Ecto neural progenitor cell (in vitro differentiated cells): ENCODE measurements at regions not wholly inside any gene's neighbourhood (a gene's known extent, or its start where the extent isn't known, plus 50 kb on each side); places are given as distances from the start of the nearest gene placed in this dataset.
"Not testable (repeated sequence)": the region's sequence is repeated elsewhere in the genome, so short reads cannot be mapped to it uniquely, and the experiment has no call there.

Experiments
- DNase-seq: peaks from one replicate; pipeline ENCODE4 v3.0.0-alpha.2; 2018; ENCODE audit warnings: low spot score

DNA sequence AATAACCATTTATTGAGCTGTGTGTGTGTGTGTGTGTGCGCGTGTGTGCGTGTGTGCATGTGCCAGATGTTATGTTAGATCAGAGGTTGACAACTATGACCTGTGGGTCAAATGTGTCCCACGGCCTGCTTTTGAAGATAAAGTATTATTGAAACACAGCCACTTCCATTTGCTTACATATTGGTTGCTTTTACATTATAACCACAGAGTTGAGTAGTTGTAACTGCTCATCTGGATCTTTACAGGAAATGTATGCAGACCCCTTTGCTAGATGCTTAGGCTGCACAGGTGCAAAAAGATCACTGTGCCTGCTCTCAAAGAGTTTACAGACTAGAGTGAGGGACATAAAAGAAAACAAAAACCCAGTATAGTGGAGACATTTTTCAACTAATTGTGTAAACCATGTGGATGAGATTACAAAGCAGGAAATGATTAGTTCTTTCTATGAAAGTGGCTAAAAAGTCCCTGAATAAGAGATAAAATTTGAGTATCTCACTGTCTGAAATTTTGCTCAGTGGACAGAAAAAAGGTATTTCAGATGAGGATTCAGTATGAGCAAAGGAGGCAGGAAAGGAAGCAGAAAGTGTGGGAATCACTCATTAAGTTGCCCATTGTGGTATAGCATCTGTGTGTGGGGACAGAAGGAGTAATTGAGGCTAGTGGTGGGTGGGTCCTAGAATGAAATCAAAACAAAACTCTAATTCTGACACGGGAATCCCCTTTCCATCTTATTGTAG, 188.4 kb downstream of the PAH start:
- DNase-seq: no peak

DNA sequence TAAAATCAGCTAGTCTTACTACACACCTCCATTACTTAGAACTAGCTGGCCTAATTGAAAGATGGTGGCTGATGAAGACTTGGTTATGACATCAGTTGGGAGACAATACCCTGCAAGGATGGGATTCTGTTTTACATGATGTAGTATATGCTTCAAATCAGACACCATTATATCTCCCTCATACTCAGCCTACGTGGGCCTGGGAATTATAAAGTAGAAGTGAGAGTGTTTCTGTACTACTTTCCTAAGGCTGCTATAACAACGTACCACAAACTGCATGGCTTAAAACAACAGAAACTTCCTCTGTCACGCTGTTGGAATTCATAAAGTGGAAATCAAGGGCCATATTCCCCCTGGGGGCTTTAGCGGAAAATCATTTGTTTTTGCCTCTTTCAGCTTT, 190.4 kb downstream of the PAH start:
- DNase-seq: no peak

DNA sequence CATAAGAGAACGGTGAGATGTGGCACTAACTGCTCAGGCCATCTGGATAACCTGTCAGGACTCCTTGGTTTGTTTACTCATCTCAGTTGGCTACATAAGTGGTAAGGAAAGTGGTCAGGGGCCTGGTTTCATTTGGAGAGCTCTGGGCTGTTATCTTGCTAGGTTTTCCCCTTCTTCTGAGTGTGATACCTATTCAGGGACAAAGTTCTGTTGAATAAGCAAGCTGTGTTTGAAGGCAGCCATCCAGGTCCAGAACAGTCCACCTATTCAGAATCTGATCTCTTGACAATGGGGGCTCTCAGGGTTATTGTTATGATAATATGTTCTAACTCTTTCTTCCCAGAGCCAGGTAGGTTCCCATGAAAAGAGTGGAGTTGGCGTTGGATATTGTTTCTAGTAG, 194.9 kb downstream of the PAH start:
- no peak for DNase-seq

DNA sequence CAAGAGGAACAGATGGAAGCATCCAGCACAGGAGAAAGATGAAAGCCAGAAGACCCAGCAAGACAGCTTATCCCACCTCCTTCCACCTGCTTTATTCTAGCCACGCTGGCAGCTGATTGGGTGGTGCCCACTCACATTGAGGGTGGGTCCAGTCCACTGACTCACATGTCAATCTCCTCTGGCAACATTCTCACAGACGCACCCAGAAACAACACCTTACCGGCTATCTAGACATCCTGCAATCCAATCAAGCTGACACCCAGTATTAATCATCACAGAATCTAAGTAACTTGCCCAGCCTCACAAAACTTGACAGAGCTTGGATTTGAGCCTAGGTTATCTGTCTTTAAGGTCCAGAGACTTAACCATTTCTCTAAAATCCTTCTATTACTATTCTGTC, 208.9 kb downstream of the PAH start:
- DNase-seq: no peak

DNA sequence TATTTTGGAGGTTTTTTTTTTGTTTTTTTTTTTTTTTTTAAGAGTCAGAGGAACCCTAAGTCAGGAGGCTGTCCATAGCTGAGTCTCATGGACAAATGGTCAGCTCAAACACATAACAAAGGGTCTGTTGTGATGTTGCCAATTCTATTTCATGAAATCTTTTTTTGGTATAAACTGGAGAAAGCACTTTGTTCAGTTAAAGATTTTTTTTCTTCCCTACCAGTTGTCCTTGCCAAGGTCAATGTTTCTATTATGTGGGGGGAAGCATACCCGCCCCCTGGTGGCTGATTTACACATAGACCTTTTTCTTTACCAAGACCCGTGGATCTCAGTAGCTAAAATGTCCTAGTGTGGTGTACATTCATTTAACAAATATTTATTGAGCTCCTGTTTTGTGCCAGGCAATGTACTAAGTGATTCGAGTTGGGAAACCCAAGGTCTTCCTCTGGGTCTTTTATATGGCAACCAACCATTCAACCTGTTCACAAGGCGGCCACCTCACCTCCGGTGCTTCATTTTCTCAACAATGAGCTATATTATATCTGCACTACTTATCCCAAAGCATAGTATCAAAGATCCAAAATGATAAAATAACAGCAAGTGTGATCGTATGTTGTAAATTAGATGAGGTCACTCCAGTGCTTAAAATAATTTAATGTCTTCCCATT, 214.5 kb downstream of the PAH start:
- DNase-seq: no peak

DNA sequence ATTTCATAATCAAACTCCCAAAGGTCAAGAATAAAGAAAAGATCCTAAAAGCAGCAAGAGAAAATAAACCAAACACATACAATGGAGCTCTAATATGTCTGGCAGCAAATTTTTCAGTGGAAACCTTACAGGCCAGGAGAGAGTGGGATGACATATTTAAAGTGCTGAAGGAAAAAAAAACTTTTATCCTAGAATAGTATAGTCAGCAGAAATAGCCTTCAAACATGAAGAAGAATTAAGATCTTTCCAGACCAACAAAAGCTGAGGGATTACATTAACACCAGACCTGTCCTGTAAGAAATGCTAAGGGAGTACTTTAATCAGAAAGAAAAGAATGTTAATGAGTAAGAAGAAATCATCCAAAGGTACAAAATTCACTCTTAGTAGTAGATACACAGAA, 215.7 kb upstream of the IGF1 start:
- no peak for DNase-seq

DNA sequence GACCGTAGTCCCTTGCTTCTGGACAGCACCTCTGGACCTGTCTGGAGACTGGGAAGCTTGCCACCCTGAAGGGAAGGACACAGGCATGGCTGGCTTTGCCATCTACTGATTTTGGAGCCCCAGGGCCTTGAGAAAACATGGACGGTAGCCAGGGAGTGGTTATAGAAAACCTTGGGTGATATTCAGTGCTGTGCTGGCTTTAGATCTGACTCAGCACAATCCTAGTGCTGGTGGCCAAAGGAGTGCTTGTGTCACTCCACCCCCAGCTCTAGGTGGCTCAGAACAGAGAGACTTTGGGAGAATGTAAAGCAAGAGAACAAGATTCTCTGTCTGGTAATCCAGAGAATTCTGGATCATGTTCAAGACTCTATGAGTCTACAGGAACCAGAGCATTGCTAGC, 214.5 kb upstream of the IGF1 start:
- DNase-seq: no peak

DNA sequence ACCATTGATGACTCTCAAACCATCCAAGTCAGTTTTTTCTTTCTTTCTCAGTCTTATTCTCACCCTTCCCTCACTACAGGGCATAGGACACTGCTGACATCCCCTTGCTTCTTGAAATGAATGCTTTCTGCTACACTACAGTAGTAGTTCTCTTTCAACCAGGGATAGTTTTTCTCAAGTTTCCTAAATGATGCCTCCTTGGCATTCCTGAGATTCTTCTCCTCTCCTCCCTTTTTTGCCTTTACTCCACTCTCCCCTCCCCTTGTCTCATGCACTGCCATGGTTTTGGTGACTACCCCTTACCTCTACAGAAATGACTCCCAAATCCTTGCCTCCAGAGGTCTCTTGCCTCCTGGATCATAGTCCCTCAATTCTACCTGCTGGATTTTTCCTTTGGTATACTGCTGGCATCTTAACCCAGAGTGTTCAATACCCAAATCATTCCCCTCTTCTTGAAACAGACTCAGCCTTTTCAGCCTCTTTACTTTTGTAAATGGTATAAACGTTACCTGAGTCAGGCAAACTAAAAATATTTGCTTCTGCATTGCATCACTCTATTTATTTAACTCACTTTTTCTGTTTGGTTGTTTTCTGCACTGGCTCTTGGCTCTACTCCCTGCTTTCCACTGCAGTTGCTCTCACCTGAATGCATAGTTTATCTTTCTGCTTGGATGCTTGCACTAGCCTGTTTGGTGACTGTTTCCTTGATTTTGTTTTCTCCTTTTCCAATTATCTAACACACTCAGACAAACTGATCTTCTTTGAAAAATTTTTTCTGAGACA, 211.6 kb upstream of the IGF1 start:
- no peak for DNase-seq

DNA sequence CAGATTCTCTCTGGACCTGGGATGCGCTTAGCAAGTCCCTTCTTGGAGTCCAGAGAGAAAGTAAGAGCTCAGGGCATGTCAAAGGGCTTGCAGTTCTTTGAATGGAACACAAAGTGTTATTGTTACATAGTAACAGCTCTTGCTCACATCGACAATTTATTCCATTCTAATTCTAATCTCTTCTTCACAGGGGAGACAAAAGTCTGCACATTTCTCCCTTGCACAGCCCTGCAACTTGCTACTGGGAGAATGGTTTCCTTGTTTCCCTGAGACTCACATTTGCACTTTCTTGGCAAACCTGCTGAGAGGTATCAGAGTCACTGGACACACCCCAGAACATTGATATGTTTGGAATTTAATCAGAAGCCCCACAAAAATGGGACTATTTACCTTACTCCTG, 209.9 kb upstream of the IGF1 start:
- no peak for DNase-seq

DNA sequence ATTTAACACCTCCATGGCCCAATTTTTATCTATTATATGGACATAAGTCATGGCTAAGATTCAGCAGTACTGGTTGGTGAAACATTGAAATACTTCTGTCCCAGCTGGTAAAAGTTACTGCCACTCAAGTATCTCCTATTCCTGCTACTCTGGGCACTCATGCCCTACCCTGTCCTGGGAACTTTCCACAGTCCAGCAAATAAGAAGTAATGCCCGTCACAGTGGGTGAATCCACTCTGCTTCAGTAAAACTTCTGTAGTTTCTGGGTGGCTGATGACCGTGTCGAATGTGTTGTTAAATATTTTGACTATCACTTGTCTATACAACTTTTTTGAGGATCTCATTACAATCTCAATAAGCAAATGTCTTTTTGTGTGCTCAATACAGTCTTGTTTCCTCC, 209.3 kb upstream of the IGF1 start:
- DNase-seq: no peak

DNA sequence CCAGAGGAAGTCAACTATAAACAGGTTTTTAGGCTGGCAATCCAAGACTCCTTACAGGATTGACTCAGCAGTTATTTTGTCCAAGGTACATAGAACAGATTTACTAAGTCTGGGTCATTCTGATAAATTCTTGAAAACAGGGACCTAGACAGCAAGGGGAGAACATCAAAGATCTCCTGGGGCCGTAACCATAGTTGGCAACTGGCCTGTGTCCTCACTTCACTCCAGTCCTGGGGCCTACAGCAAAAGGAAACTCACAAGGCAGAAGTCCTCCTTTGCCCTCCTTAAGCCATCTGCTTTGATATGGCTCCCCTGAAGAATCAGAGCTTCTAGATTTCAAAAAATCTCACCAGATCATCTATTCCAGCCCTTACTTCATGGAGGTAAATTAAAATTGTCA, 207.2 kb upstream of the IGF1 start:
- no peak for DNase-seq

DNA sequence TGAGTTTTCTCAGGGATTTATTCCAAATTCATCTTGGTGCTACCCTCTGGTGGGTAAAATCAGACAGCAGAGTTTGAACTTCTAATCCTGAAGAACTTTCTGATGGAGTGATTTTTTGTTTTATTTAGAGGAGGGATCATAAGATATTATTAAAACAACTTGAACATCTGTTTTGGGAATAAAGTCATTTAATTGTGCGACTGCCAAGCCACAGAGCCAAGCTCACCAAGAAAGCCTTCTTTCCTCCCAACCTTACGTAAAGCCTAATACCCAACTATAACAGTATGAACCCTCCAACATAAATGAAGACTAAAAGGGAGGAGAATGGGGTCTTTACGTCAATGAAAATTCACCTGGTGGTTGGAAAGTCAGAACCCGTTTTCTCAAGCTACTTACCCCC, 205.5 kb upstream of the IGF1 start:
- no peak for DNase-seq

DNA sequence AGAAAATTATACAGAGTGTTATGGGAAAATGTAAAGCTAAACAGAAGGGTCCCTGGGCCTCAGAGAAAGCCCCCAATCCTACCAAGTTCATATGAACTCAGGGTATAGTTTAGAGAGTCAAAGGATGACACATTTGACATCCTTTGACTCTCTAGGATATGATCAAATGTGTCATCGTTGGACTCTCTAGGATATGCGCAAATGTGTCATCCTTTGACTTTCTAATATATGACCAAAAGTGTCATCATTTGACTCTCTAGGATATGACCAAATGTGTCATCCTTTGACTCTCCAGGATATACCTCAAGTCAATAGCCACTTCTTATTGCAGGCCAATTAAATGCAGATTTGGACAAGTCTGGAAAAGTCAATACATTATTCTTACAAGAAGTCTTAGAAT, 204.8 kb upstream of the IGF1 start:
- no peak for DNase-seq

DNA sequence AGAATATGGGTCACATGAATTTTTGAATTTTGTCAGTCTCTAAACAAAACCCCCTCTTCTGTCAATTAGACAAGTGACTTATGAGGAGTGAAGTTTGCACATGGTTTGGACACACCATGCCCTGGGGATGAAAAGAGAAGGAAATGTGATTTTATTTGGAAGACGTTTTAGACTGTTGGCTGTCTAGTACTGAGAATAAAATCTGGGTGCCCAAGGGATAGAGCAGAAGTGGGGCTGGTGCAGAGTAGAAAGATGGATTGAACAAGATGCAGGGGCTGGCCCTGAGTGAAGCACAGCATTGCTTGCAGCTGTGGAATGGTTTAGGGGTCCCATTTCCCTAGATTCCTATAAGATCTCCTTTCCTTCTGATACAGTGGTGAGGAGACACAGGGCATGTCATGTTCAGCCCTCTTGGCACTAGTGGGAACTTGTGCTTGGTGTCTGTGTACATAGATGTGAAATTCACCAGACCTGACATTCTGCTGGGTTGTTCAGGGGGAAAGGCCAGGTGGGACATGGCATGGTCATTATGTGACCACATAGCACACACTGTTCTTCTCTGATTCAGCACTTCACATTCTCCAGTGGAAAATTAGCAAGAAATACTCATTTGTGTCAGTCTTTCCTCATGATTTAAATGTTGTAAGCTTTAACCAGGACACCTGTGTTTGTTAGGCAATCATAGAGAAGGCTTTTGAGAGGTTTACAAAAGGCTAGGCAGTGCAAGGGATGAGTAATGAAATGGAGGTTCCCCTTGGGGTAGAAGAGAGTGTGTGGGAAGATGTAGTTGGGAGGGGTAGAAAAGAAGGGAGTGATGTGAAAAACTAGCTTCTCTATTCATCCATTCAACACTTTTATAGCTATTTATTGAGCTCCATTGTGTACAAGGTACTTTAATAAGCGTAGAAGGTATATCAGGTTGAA, 202.3 kb upstream of the IGF1 start:
- no peak for DNase-seq

DNA sequence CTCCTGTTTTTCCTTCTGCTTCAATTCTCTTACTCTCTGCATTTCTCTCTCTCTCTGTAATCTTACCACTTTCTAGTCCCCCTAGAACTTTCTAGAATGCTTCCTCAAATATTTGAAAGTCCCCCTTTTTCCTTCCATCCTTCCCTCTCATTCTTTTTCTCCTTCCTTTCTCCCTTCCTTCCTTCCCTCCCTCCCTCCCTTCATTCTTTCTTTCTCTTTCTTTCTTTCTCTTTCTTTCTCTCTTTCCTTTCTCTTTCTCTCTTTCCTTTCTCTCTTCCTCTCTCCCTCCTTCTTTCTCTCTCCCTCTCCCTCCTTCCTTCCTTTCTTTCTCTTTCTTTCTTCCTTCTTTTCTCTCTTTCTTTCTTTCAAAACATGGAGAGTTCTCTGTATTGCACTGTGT, 201.4 kb upstream of the IGF1 start:
- DNase-seq: no peak

DNA sequence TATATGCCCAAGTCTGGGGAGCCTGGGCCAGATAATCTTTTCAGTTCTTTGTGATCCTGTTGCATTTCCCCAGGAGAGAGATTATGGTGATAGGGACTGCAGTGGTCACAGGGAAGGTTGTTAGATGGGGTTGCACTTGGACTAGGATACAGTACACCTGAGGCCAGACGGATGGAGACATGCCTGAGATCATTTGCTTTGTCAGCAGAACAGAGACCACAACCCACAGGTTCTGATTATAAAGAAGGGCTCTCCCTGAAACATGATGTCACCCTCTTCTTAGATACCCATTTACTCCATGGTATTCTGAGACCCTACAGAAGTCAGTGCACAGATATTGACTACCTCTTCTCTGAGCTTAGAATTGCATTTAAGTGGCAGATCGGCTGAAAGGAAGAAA, 200.9 kb upstream of the IGF1 start:
- no peak for DNase-seq

DNA sequence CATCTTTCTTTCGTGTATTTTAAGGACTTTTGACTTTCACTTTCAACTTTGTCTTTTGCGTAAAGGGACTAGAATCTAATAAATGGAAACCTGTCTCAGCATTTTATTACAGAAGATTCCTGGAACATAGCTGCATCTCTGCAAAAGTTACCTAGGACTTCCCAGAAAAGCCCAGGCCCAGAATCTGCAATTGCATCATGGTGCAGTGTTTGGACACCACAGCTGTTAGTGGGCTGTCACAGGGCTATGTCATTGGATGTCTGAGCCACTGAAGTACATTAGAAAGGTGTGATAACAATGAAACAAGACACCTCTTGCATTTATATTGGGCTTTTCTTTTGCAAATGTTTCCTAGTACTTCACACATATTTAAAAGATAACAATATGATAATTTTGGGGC, 199.9 kb upstream of the IGF1 start:
- no peak for DNase-seq

DNA sequence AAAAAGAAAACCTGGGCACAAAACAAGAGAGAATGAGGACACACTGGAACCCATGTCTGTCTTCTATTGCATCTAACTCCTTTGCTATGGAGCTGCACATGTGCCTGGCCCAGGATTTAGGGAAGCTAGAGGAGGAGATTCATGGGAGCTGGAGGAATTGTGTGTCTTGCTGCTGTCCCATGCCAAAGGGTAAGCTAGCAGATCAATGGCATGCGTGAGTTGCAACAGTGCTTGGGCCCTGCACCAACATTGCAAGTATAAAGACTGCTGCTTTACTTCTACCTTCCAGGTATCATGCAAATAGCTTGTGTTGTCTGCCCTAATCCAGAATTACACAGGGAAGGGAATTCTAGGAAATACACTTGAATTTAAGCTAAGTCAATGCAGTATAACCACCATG, 196.4 kb upstream of the IGF1 start:
- no peak for DNase-seq

DNA sequence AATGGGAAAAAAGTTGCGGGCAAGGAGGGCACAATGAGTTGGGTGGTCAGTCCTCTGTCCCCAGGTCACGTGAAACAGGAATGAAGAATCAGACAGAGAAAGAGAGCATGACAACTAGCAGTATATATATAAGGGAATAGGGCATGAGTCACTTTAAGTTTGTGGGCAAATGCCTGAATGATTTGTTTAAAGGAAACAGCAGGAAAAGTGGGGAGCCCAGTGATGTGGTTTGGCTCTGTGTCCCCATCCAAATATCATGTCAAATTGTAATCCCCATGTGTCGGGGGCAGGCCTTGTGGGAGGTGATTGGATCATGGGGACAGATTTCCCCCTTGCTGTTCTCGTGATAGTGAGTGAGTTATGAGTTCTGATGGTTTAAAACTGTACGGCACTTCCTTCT, 195.3 kb upstream of the IGF1 start:
- DNase-seq: no peak

DNA sequence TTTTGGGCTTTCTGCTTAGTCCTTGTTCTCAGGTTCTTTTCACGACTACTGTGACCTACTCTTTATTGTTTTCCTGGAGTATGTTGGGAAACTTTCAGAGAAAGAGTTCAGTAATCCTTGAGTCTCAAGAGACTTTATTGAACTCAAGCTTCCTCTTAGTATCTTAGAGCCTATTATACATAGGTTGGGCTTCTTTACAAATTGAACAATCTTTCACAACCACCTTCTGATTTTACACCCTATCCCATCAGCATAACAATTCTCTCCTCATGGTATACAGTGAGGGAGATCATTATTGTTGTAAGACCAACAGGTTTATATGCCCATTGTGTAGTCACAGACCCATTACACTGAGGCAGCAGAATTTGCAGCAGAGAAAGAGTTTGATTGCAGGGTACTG, 193.2 kb upstream of the IGF1 start:
- no peak for DNase-seq

DNA sequence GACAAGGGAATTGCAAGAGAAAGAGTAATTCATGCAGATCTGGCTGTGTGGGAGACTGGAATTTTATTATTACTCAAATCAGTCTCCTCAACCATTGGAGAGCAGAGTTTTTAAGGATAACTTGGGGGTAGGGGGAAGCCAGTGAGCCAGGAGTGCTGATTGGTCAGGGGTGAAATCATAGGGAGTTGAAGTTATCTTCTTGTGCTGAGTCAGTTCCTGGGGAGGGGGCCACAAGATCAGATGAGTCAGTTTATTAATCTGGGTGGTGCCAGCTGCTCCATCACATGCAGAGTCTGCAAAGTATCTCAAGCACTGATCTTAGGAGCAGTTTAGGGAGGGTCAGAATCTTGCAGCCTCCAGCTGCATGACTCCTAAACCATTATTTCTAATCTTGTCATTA, 191.8 kb upstream of the IGF1 start:
- DNase-seq: not testable (repeated sequence)

DNA sequence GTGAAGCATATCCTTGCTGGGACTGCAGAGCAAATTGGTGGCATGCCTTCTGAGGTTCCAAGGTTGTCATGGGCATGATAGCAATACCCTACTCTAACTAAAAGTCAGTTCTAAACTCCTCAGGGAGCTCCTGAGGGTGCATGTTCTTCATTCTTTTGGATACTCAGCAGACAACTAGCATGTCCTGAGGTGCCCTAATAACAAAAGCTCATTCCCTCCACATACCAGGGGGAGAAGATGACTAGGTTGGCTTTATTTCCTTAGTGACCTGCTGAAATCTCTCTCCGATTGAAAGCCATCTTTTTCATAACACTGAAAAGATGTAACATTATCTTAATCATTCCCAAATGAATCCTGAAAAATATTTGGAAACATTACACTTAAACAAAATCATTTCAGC, 188.7 kb upstream of the IGF1 start:
- no peak for DNase-seq
